ENCODE measurements at regions not wholly inside any gene's neighbourhood (a gene's known extent, or its start where the extent isn't known, plus 50 kb on each side); places are given as distances from the start of the nearest gene placed in this dataset.

DNA sequence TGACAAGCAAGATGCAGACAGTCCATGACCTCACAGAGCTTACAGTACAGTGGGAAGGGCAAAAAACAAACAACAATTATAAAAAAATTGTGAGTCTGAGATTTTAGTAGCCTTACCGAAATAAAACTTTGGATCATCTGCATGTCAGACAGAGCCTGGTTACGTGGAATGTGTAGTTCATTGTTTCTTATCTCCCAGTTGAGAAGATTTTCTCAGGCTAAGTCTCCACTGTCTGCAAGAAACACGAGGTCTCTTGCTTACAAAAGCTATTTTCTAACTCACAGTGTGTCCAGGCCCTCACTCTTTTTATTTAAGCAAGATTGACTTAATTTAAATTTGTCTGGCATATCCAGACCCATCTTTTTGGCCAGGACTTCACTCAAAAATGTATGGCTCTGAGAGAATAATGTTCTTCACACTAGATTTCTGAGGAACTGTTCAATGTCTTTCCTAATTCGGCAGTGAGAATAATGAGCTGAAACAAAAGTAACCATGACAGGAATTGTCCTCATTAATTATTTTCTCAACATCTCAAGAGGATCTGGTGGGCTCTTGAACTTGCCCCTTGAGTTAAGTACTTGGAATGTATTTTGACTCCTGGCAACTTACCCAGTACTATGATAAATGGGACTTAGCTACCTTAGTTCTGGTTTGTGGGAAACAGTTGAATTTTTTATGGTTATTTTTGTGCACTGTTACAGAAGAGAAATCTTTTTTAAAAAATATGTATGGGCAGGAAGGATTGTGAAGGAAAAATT is 265.1 kb upstream of the COL8A1 start:
- DNase-seq (ENCODE audit: low read depth, low spot score), result no peak

DNA sequence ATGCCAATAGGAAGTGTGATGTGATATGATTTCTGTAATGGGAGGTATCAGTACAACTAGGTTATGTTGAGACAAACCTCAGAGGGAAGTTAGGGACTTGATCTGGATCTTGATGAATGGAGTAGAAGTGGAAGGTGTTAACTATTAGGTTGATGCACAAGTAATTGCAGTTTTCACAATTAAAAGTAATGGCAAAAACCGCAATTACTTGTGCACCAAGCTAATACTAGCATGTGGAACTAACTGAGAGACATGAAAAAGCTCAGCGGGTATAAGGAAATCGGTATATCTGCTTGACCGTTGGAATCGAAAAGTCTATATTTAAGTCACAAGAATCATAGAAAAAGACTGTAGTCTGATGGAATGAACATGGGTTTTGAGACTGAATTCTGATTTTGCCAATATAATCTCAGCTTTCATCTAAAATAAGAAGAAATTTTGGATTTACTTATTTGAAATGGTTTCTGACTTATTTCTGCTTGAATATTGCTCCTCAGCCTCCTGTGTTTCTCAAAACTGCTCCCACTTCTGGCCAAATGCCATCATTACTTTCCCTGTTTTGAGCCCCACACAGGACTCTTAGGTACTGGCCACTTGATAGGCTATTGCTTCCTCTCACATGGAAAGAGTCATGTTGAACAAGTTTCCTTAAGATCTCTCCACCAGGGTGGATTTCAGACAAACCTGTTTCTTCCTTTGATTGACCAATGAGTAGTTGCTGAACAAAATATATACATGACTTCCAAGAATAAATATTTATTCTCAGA is 271.5 kb upstream of the COL8A1 start:
- DNase-seq (ENCODE audit: low read depth, low spot score), result peak; percentile 19

DNA sequence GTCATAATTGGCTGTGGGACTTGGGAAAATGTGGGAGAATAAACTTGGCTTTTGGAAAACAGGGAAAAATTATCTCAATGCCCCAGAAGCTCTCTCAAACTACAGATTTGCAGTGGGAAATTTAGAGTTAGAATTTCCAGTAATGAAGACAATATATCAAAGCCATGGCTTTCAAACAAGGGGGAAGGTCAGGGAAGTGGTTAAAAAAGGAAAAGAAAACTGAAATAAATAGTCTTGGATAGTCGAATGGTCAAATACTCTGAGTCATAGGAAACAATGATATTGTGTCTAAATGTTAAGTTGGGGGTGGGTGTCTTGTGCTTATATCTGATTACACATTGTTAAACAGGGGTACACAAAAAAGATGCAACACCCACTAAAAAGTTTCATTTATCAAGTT is 272.4 kb upstream of the COL8A1 start:
- DNase-seq (ENCODE audit: low read depth, low spot score), result no peak

DNA sequence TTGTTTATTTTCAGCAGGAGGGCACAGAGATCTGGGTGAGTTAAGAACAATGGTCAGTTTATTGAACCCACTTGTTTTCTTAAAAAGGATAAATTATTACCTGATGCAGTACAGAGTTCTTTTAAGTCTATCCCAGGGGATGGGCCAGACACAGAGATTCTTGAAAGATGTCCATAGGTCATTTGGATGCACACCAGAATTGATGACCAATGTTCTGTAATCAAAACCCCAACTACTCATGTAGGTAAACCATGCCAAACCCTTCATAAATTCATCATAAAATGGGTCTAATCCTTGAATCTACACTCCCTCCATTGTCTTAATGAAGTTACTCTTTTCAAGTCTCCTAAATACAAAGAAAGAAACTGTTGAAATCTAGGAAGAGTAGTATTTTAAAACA is 273.0 kb upstream of the COL8A1 start:
- DNase-seq (ENCODE audit: low read depth, low spot score), result no peak

DNA sequence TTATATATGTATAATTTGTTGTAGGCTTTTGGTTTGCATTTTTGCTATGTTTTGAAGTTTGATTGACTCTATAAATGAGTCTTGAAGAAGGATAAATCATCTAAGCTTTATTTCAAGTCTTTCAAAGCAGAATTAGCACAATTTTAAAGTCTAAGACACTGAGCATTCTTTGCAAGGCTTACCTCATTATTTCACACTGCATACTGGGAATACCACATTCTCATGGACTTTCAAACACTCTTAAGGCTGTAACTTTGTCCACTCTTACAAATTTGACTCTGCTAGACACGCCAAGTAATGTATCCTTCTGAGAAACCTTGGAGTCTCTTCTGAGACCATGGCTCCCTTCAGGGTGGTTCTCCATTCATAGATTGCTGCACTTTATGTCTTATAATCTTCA is 281.3 kb upstream of the COL8A1 start:
- DNase-seq (ENCODE audit: low read depth, low spot score), result no peak

DNA sequence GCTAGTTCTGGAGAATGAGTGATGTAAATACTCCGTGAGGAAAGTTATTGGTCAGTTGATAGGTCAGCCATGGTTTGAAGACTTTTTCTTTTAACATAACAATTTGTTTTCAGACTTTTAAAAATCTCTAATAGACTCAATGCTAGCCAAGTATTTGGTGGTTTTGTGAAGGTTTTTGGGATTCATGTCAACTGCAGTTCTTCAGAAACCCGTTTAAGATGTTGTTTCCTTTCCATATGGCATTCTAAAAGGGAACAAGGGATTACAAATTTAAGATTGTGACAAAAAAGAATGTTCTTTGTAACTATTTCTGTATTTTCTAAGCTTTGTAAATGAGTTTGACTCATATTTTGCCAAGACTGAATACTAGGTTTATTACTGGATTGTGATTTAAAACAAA is 281.7 kb upstream of the COL8A1 start:
- no peak for DNase-seq (ENCODE audit: low read depth, low spot score)

DNA sequence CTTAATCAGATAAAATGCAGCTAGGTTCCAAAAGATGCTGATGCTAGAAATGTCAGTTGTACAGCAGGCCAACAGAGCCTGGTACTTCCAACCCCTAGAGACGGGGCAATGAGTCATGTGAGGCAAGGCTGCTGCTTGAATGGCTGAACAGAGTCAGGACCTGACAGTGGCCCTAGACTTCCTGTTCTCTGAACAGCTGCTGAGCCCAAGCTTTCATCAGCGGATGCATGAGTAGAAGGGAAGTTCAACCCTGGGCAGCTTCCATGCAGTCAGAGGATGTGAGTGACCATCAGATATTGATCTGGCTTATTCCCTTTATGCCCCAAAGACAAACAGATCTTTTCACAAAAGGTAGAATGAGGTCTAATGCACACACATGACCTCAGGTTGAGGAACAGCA is 282.9 kb upstream of the COL8A1 start:
- no peak for DNase-seq (ENCODE audit: low read depth, low spot score)

DNA sequence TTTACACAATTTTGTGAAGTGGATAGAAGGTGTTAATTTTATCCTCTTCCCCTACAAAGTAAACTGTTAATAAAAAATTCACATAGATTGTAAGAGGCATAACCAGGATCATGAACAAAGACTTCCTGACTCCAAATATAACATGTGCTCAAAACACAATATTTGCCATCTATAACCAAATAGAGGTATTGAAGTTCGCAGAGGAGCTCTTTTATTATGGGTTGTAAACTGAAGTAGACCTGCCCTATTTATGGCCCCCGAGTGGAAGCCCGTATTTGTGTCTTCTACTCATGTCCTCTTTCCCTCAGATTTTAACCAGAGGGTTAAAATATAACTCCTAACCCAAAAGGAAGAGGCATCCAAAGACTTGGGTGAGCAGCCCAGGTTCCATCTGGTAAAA is 285.6 kb upstream of the COL8A1 start:
- no peak for DNase-seq (ENCODE audit: low read depth, low spot score)

DNA sequence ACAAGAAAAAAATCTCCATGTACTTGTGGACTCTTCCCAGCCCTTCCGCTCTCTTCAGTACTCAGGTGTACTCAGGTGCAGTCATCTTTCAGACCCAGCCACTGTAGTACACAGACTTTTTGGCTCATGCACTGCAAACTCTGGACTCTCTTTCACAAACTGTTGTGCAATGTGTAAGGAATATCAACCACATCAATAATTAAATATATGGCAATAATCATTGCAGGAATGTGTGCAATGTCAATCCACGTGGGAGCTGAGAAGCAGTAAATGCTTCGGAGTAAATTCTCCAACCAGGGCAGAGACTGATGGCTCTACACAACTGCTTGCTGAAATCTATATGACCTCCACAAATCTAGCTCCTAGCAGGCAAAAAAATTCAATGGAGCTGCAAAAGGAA is 287.3 kb upstream of the COL8A1 start:
- no peak for DNase-seq (ENCODE audit: low read depth, low spot score)

DNA sequence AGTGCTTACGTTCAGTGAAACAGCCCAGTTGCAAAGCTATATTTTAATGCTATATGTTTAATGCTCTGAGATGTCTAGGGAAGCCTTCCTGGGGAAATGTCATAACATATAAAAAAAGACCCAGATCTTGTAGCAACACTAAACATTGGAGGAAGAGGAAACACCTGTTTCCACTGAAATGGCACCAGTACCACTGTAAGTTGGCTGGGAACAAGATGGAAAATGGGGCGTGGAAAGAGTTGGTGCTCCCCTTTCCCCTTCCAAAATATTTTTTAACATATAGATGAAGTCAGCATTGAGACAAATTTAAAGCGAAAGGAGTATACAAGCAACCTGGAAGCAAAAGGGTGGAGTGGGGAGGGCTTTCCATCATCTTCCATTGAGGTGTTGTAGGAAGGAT is 289.9 kb upstream of the COL8A1 start:
- no peak for DNase-seq (ENCODE audit: low read depth, low spot score)

DNA sequence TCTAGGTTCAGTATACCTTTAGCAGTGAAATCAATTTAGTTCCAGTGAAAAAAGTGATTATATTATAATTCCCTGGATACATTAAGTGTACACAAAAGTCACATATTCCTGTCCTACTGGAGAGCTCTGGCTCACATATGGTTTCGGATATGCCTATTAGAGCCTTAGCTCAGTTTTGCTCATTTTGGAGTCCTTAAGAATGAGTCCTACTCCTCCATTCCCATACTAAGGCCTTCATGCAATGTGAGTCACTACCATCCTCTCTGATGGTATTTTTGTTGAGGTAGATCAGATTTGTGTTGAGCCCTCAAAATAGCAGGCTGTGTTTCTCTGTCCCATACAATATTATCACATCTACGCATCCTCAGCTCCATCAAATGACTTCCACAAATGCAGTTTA is 294.2 kb upstream of the COL8A1 start:
- no peak for DNase-seq (ENCODE audit: low read depth, low spot score)

DNA sequence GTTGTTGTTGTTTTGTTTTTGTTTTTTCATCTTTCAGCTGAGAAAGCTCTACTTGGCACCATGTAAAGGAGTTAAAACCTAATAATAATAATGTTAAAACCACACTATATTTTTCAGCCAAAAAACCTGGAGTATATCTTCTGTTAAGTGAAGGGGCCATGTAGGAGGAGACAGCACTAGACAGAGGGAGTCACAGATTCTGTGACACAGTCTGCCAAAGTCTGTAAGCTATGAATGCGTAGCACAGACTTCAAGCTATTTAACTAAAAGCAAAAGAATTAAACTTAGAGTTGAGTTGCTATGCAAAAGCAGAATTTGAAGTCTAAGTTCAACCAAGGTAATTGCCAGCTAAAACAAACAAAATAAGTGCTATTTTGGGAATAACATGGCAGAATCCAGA is 296.0 kb upstream of the COL8A1 start:
- no peak for DNase-seq (ENCODE audit: low read depth, low spot score)

DNA sequence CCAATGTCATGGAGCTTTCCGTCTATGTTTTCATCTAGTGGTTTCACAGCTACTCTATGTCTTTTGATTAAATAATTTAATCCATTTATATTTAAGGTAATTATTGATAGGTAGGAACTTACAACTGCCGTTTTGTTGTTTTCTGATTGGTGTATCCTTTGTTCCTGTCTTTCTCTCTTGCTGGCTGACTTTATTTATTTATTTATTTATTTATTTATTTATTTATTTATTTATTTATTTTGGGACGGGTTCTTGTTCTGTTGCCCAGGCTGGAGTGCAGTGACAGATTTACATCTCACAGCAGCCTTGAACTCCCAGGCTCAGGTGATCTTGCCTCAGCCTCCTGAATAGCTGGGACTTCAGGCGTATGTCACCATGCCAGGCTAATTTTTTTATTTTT is 299.2 kb upstream of the COL8A1 start:
- DNase-seq (ENCODE audit: low read depth, low spot score), result no peak

DNA sequence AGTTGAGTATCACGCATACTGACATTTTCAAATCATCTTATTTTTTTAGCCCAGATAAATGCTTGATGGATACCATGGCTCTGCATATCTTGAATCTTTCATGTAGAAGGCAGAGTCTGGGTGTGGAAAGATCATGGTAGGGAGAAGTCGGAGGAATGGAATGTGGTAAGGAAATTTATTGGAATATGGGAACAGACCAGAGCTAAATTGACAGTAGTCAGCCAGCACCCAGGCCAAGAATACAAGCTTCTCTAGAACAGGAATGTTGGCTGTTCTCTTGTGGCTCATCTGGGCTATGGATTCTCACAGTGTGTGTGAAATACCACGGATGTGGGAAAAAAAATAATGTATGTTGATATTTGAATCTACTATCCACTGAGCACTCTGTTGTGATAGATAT is 305.7 kb upstream of the COL8A1 start:
- no peak for DNase-seq (ENCODE audit: low read depth, low spot score)

DNA sequence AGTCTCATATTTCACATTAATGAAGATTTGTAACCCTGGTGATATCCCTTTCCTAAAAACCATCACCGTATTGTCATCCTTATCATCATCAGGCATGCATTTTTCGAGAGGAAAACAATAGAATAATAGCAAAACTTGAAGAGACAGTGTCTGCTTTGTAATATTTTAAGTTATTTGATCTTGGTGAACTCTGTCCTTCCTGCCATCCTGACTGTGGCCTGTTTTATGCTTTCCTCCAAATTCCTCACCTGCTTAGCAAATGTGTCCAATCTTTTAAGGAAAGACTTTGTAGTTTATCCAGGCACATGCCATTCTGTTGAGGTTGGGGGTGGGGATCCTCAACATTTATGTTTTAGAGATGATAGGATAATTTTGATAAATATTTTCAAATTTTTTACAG is 306.1 kb upstream of the COL8A1 start:
- no peak for DNase-seq (ENCODE audit: low read depth, low spot score)

DNA sequence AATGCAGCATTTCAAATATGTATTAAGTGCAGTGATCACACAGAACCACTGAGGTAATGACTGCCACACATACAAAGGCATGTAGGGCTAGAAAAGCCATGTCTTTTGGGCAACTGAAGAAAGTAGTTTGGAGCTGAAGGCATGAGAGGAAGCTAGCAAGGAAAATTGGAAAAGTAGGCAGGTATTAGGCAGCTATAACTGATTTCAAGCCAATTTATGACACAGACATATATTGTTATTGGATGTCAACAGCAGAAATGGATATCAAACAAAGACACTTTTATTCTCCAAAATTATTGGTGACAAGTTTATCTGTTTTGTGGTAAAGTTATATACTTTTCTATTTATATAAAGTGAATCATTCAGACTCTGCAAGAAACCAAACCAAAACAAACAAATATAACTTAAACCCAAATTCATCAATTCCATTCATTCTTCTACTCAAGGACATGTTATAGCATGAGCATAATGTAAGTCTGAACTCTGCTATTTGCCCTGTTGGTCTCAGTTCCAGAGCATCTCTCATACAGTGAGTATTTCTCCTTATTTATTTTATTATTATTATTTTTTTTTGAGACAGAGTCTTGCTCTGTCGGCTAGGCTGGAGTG is 307.4 kb upstream of the COL8A1 start:
- DNase-seq (ENCODE audit: low read depth, low spot score), result no peak

DNA sequence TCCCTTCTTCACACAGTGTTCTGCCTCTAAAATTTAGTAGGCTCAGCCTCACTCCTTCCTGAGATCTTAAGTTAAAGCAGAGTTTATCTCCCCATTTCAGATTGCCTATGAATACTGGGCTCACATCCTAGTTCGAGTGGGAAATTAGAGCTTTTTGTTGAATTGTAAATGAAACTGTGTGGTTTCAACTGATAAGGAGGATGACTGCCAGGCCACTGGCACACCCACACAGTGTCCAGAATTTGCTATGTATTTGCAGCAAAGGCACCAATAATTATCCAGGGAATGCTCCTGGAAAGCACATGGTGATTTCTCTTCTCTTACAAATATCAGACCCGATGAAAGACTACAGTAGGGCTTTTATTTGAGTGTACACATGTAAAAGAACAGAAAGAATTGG is 308.1 kb upstream of the COL8A1 start:
- DNase-seq (ENCODE audit: low read depth, low spot score), result no peak

DNA sequence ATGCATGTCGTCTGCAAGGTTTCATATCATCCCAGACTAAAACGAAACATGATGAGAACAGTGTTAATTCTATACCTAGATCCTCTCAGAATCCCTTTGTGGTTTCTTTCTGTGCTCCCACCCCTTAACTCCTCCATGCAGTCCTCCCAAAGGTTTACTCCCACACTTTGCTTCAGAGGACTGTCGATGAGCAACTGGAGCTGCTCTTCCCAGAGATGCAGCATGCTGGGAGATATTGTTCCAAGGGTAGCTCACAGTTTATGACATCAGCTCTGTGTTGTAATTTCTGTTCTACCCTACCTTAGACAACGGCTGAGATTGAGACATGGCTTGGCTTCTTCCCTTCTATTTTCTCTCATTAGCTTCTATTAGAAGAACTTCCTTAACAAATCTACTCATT is 313.0 kb upstream of the COL8A1 start:
- no peak for DNase-seq (ENCODE audit: low read depth, low spot score)

DNA sequence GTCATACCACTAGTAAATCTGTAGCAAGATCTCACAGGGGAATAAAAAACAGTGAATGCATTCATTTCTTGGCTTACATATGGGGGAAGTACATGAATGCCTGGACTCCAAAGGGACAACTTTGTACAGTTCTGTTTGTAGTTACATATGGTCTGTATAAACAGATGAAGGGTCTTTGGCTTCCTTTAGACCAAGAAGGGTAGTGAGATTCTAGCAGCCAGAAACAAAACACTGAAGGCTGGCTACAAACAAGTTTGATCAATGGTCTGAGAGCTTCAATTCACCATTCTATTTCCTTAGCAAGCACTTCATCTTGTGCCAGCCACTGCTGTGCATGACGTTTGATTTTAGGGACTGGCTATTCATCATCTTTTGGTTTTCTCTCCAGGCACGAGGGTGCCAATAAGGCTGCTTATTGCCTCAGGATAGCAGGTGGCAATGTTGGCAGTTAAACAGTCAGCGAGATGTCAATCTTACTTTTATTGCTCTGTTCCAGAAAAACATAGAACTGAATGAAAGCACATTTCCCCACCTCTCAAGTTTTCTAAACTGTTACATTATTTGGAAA is 313.7 kb upstream of the COL8A1 start:
- DNase-seq (ENCODE audit: low read depth, low spot score), result no peak

DNA sequence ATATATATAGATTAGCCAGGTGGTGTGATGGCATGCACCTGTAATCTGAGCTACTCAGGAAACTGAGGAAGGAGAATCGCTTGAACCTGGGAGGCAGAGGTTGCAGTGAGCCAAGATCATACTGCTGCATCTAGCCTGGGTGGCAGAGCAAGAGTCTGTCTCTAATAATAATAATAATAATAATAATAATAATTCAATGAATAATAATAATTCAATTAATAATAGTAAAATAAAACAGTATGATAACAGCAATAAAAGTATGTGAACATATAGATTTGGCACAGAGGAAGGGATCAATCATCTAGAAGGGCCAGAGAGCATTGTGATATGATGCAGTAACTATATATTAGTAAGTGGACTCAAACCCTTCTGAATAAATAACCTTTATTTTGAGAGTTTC is 314.5 kb upstream of the COL8A1 start:
- DNase-seq (ENCODE audit: low read depth, low spot score), result no peak

DNA sequence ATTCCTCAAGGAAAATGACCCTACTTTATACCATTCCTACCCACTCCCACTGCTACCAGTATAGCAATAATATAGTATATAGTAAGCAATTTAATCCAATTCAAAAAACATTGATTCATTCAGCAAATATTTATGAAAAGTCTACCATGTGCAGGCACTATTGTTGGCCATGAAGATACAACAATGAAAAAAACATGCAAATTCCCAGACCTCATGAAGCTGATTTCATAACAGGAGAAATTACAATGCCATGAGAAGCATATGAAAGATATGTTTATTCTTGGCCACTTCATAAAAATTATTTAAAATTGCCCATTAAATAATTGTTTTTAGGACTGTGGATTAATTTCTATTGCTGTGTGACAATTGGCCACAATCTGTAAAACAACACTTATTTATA is 315.8 kb upstream of the COL8A1 start:
- no peak for DNase-seq (ENCODE audit: low read depth, low spot score)

DNA sequence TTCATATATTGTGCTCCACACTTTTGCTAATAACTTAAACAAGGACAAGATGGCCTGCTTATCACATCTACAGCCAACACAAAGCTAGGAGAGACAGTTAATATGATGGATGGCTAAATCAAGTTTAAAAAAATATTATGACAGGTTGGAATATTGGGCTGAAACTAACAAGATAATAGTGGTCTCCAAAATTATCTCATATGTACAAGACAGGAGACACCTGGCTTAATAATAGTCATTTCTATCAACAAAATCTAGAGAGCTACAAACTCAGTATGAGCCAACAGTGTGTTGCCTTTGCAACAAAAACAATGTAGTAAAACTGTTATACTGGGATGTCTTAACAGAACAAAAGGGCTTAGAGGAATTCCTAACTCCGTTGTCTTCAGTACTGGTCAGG is 317.1 kb upstream of the COL8A1 start:
- no peak for DNase-seq (ENCODE audit: low read depth, low spot score)

DNA sequence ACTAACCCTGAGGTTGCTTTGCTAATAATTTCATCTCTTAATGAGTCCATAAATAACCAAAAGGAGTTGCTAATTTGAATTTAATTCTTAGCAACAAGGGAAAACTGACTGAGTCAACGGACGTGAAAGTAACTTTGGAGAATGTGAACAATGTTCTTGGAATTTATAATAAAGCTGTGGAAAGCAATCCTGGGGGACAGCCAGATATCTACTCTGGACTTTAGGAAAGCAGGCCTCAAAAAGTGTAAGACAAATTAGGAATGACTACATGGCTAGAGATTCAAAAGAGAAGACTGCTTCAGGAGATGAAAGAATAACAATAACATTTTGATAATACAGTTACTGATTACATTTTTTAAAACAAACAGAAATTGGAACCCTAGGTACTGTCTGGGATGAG is 318.4 kb upstream of the COL8A1 start:
- DNase-seq (ENCODE audit: low read depth, low spot score), result no peak

Data from ELF-1 (cell line).